A549 (cell line): ENCODE measurements at regions not wholly inside any gene's neighbourhood (a gene's known extent, or its start where the extent isn't known, plus 50 kb on each side); places are given as distances from the start of the nearest gene placed in this dataset.

ENCODE experiments used
- ATAC-seq, 2 experiments: fragments of 200-7000 bp in 1 of 2; fragments of >200 bp in 1 of 2; cut with Nextera tagmentation in 1 of 2; cut with Tn5 transposase in 1 of 2; 3 replicates each; pipeline versions ENCODE4 v1.8.0 to v1.9.1; 2018 to 2020; ENCODE audit warnings: mild to moderate bottlenecking in 1 of 2, moderate library complexity in 1 of 2
- CTCF ChIA-PET: fragments of 300-600 bp; sonication (Branson Sonifier 250); formaldehyde crosslinking; extraction: SDS; loops from one replicate; lab custom pipeline; 2021; ENCODE audit warnings: antibody characterized with exemption, inconsistent platforms; lab: Yijun Ruan, JAX
- POLR2A ChIA-PET: fragments of 350-600 bp; formaldehyde crosslinking; extraction: SDS; loops from one replicate; lab custom pipeline; 2021; ENCODE audit warnings: antibody characterized with exemption, inconsistent platforms; lab: Yijun Ruan, JAX
- DNase-seq, 2 experiments: peaks; one replicate each; pipeline versions ENCODE4 v3.0.0 to v3.0.0-alpha.2; 2011 to 2016; ENCODE audit warnings: low read depth in 1 of 2, low spot score in 1 of 2
- FAIRE-seq: peaks from 2 replicates; lab custom pipeline; 2011; peaks lifted over from hg19 to GRCh38; lab: Jason Lieb, UNC
- H3K27ac ChIP-seq, 2 experiments: fragments of >200 bp; sonication (Bioruptor Twin); formaldehyde crosslinking; 3 replicates each; pipeline ENCODE4 v1.5.1; 2016 to 2017
- H3K4me1 ChIP-seq: fragments of >200 bp; sonication (Bioruptor Twin); formaldehyde crosslinking; 3 replicates; pipeline ENCODE4 v1.6.1; 2016
- H3K4me2 ChIP-seq: fragments of >200 bp; sonication (Bioruptor Twin); formaldehyde crosslinking; 3 replicates; pipeline ENCODE4 v1.6.1; 2016
- H3K4me3 ChIP-seq: fragments of >200 bp; sonication (Bioruptor Twin); formaldehyde crosslinking; 3 replicates; pipeline ENCODE4 v1.5.1; 2016
- H3K9me3 ChIP-seq: fragments of >200 bp; sonication (Bioruptor Twin); formaldehyde crosslinking; 3 replicates; pipeline ENCODE4 v1.6.1; 2016
- BHLHE40 ChIP-seq: IDR thresholded peaks from 2 replicates; pipeline ENCODE4 v1.6.1; 2012; ENCODE audit warnings: low read depth, low read length, inconsistent platforms
- CHD2 ChIP-seq: fragments of 150-350 bp; IDR thresholded peaks from 2 replicates; pipeline ENCODE4 v1.6.1; 2014; ENCODE audit warnings: low read length; ENCODE audit not compliant: partially characterized antibody
- CHD4 ChIP-seq: fragments of 200-600 bp; sonication (generic); IDR thresholded peaks from 2 replicates; pipeline ENCODE4 v1.6.1; 2016; ENCODE audit warnings: antibody characterized with exemption, mild to moderate bottlenecking, borderline replicate concordance
- EP300 ChIP-seq, 2 experiments: fragments of >200 bp; sonication (Bioruptor Twin); formaldehyde crosslinking; IDR thresholded peaks; 2 replicates in 1 of 2; 3 replicates in 1 of 2; pipeline ENCODE4 v1.6.1; 2016 to 2017
- ESRRA ChIP-seq: fragments of 150-350 bp; IDR thresholded peaks from 2 replicates; pipeline ENCODE4 v1.6.1; 2014; ENCODE audit warnings: mild to moderate bottlenecking, low read length, borderline replicate concordance
- FOSL2 ChIP-seq, 2 experiments: fragments of 450-650 bp in 1 of 2; fragments of >200 bp in 1 of 2; sonication (Bioruptor Twin) in 1 of 2; formaldehyde crosslinking; IDR thresholded peaks; 2 replicates each; pipeline versions ENCODE4 v1.5.0 to v1.6.1; 2016 to 2020; ENCODE audit warnings: mild to moderate bottlenecking in 1 of 2, moderate library complexity in 1 of 2
- GATA3 ChIP-seq: IDR thresholded peaks from 2 replicates; pipeline ENCODE4 v1.6.1; 2012; ENCODE audit warnings: borderline replicate concordance
- HOXA7 ChIP-seq: fragments of 250-450 bp; sonication (Bioruptor Pico); IDR thresholded peaks from 2 replicates; pipeline ENCODE4 v1.5.0; 2020; ENCODE audit warnings: mild to moderate bottlenecking, moderate library complexity
- HOXB13 ChIP-seq: fragments of 250-450 bp; sonication (Bioruptor Pico); IDR thresholded peaks from 2 replicates; pipeline ENCODE4 v1.5.0; 2020; ENCODE audit warnings: low read depth, mild to moderate bottlenecking, moderate library complexity
- JUN ChIP-seq, 2 experiments: fragments of >200 bp; sonication (Bioruptor Twin); formaldehyde crosslinking; IDR thresholded peaks; 2 replicates in 1 of 2; 3 replicates in 1 of 2; pipeline ENCODE4 v1.6.1; 2016 to 2017
- KDM5A ChIP-seq: fragments of 200-600 bp; sonication (generic); IDR thresholded peaks from 2 replicates; pipeline ENCODE4 v1.6.1; 2016; ENCODE audit warnings: antibody characterized with exemption, mild to moderate bottlenecking
- MAFK ChIP-seq: fragments of 450-650 bp; IDR thresholded peaks from 2 replicates; pipeline ENCODE4 v1.6.1; 2014; ENCODE audit not compliant: partially characterized antibody
- MAZ ChIP-seq: fragments of 150-350 bp; IDR thresholded peaks from 2 replicates; pipeline ENCODE4 v1.6.1; 2014; ENCODE audit warnings: antibody characterized with exemption, low read depth, low read length, borderline replicate concordance
- NPAS2 ChIP-seq: fragments of 250-450 bp; sonication (Bioruptor Pico); IDR thresholded peaks from 2 replicates; pipeline ENCODE4 v1.8.0; 2022; ENCODE audit warnings: mild to moderate bottlenecking, moderate library complexity, borderline replicate concordance
- NR3C1 ChIP-seq: fragments of >200 bp; sonication (Bioruptor Twin); formaldehyde crosslinking; IDR thresholded peaks from 3 replicates; pipeline ENCODE4 v1.6.1; 2017
- PHF8 ChIP-seq: fragments of 200-600 bp; sonication (generic); IDR thresholded peaks from 2 replicates; pipeline ENCODE4 v1.6.1; 2016; ENCODE audit warnings: low read depth, mild to moderate bottlenecking, antibody characterized with exemption, moderate library complexity, borderline replicate concordance
- RARB ChIP-seq: fragments of 250-450 bp; sonication (Bioruptor Pico); IDR thresholded peaks from 2 replicates; pipeline ENCODE4 v1.8.0; 2021; ENCODE audit warnings: mild to moderate bottlenecking, moderate library complexity
- SMC3 ChIP-seq: fragments of >200 bp; sonication (Bioruptor Twin); formaldehyde crosslinking; IDR thresholded peaks from 3 replicates; pipeline ENCODE4 v1.6.1; 2018; ENCODE audit warnings: inconsistent platforms
- SREBF2 ChIP-seq: fragments of 450-650 bp; IDR thresholded peaks from 2 replicates; pipeline ENCODE4 v1.6.1; 2014; ENCODE audit warnings: mild to moderate bottlenecking, moderate library complexity
- TFCP2L1 ChIP-seq: fragments of 250-450 bp; sonication (Bioruptor Pico); IDR thresholded peaks from 2 replicates; pipeline ENCODE4 v1.5.0; 2021; ENCODE audit warnings: mild to moderate bottlenecking
- TP53 ChIP-seq: fragments of 250-450 bp; sonication (Bioruptor Pico); IDR thresholded peaks from 2 replicates; pipeline ENCODE4 v1.5.0; 2021; ENCODE audit warnings: mild to moderate bottlenecking, moderate library complexity
- ZC3H11A ChIP-seq: fragments of 450-650 bp; IDR thresholded peaks from 2 replicates; pipeline ENCODE4 v1.6.1; 2014; ENCODE audit warnings: antibody characterized with exemption, mild to moderate bottlenecking
- ZFP36 ChIP-seq: fragments of 450-650 bp; IDR thresholded peaks from 2 replicates; pipeline ENCODE4 v1.6.1; 2014; ENCODE audit warnings: borderline replicate concordance; ENCODE audit not compliant: partially characterized antibody
- ZNF302 ChIP-seq: fragments of 250-450 bp; sonication (Bioruptor Pico); IDR thresholded peaks from 2 replicates; pipeline ENCODE4 v1.9.0; 2021; ENCODE audit warnings: inconsistent platforms, mild to moderate bottlenecking, moderate library complexity
- WGBS: methylation state at CpG from one replicate; pipeline ENCODE4 v1.1.6; 2017; ENCODE audit errors: missing lambda C conversion rate; 5-methylcytosine and 5-hydroxymethylcytosine counted together
- TF ChIP-seq, protein P1 (sequence below): fragments of 450-650 bp; IDR thresholded peaks from 2 replicates; pipeline ENCODE4 v1.6.1; 2014; ENCODE audit warnings: antibody characterized with exemption
- TF ChIP-seq, protein P2 (sequence below): fragments of 250-450 bp; sonication (Bioruptor Pico); IDR thresholded peaks from 2 replicates; pipeline ENCODE4 v1.5.0; 2020; ENCODE audit warnings: low read depth, mild to moderate bottlenecking, moderate library complexity
- TF ChIP-seq, protein P3 (sequence below): fragments of >200 bp; sonication (Bioruptor Twin); formaldehyde crosslinking; IDR thresholded peaks from 3 replicates; pipeline ENCODE4 v1.6.1; 2016
- TF ChIP-seq, protein P4 (sequence below): fragments of 250-450 bp; sonication (Bioruptor Pico); IDR thresholded peaks from 2 replicates; pipeline ENCODE4 v1.5.0; 2021; ENCODE audit warnings: mild to moderate bottlenecking, moderate library complexity, borderline replicate concordance
- TF ChIP-seq, protein P5 (sequence below): IDR thresholded peaks from 2 replicates; pipeline ENCODE4 v1.6.1; 2012; ENCODE audit warnings: low read depth, borderline replicate concordance

DNA sequence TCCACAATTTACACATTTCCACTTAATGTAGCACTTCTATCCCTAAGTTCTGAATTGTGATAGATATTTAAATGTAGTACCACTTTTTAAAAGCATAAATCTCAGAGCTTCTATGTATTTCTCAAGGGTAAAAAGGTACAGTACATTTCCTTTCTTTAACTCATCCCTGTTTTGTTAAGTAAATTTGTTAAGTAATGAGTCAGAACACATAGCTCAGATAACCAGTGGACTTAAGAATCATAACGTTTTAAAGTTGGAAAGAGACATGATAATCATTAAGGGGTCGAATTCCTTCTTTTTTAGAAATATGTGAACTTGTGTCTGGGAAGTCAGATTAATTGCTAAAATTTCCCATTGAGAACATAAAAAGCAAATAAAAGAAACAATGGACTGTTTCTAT lies 810.2 kb upstream of the NUDT12 start:
- no peak for FAIRE-seq

DNA sequence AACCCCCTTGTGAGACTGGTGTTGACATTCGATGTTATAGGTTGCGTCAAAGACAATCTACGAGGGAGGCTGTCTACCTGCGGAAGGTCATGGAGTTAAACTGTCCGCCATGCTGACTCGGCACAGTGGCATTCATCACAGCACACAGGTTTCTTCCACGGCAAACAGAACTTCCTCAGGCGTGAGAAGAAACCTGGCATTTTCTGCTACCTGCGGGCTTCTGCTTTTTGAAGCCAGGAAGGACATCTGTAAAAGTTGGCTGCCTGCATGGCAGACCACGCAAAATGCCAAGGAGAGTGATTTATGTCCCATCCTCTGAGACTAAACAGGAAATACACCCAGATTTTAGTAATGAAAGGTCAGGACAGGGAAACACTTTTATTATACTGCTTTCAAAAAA lies 809.8 kb upstream of the NUDT12 start:
- Histone ChIP-seq H3K4me1 (no peaks in the 10 kb centered on the region), H3K9me3 (no peaks in the 10 kb centered on the region), H3K27ac (no peak overlapping the region; a peak in 1 of 6 replicates), H3K4me2 (peak overlapping the region; percentile 45; the same call in 2 of the 3 replicates), H3K4me3 (no peak overlapping the region)
- 38% methylated on average over 10 of the region's 10 CpGs for WGBS
- FAIRE-seq (no peak), DNase-seq (peak in 1 of 2 experiments; percentile 9), ATAC-seq (no peak)
- ChIA-PET CTCF (no interaction called here), POLR2A (no interaction called here)
- no peak for TF ChIP-seq SMC3
- peak; percentile 21 for TF ChIP-seq MAFK
- no peak for TF ChIP-seq EP300 (IDR thresholded peaks at IDR 0.05)
- no peak for TF ChIP-seq ZC3H11A

More for the DNA sequence above, 810.2 kb upstream of the NUDT12 start:
- Histone ChIP-seq H3K4me2 (peak overlapping the region; percentile 45; the same call in 2 of the 3 replicates), H3K27ac (no peak overlapping the region), H3K9me3 (no peaks in the 10 kb centered on the region), H3K4me3 (no peak overlapping the region), H3K4me1 (no peaks in the 10 kb centered on the region)
- ChIA-PET CTCF (no interaction called here), POLR2A (no interaction called here)
- 0% methylated on average over 2 of the region's 2 CpGs for WGBS
- DNase-seq (no peak), ATAC-seq (no peak)
- no peak for TF ChIP-seq TP53
- TF ChIP-seq BHLHE40, result no peak
- no peak for TF ChIP-seq SMC3
- TF ChIP-seq MAFK, result no peak
- TF ChIP-seq, protein P1, sequence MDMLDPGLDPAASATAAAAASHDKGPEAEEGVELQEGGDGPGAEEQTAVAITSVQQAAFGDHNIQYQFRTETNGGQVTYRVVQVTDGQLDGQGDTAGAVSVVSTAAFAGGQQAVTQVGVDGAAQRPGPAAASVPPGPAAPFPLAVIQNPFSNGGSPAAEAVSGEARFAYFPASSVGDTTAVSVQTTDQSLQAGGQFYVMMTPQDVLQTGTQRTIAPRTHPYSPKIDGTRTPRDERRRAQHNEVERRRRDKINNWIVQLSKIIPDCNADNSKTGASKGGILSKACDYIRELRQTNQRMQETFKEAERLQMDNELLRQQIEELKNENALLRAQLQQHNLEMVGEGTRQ, result no peak
- no peak for TF ChIP-seq NPAS2 (CRISPR knock-in tag)
- TF ChIP-seq, protein P2, sequence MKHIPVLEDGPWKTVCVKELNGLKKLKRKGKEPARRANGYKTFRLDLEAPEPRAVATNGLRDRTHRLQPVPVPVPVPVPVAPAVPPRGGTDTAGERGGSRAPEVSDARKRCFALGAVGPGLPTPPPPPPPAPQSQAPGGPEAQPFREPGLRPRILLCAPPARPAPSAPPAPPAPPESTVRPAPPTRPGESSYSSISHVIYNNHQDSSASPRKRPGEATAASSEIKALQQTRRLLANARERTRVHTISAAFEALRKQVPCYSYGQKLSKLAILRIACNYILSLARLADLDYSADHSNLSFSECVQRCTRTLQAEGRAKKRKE, result no peak
- TF ChIP-seq GATA3, result no peak
- TF ChIP-seq ZFP36, result no peak
- TF ChIP-seq ESRRA, result no peak
- TF ChIP-seq ZNF302 (CRISPR knock-in tag), result no peak
- no peak for TF ChIP-seq TFCP2L1
- TF ChIP-seq, protein P3, sequence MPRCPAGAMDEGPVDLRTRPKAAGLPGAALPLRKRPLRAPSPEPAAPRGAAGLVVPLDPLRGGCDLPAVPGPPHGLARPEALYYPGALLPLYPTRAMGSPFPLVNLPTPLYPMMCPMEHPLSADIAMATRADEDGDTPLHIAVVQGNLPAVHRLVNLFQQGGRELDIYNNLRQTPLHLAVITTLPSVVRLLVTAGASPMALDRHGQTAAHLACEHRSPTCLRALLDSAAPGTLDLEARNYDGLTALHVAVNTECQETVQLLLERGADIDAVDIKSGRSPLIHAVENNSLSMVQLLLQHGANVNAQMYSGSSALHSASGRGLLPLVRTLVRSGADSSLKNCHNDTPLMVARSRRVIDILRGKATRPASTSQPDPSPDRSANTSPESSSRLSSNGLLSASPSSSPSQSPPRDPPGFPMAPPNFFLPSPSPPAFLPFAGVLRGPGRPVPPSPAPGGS, result no peak
- TF ChIP-seq CHD2, result no peak
- TF ChIP-seq HOXB13 (CRISPR knock-in tag), result no peak
- no peak for TF ChIP-seq HOXA7 (CRISPR knock-in tag)
- TF ChIP-seq, protein P4, sequence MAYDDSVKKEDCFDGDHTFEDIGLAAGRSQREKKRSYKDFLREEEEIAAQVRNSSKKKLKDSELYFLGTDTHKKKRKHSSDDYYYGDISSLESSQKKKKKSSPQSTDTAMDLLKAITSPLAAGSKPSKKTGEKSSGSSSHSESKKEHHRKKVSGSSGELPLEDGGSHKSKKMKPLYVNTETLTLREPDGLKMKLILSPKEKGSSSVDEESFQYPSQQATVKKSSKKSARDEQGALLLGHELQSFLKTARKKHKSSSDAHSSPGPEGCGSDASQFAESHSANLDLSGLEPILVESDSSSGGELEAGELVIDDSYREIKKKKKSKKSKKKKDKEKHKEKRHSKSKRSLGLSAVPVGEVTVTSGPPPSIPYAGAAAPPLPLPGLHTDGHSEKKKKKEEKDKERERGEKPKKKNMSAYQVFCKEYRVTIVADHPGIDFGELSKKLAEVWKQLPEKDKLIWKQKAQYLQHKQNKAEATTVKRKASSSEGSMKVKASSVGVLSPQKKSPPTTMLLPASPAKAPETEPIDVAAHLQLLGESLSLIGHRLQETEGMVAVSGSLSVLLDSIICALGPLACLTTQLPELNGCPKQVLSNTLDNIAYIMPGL, result no peak
- no peak for TF ChIP-seq PHF8

DNA sequence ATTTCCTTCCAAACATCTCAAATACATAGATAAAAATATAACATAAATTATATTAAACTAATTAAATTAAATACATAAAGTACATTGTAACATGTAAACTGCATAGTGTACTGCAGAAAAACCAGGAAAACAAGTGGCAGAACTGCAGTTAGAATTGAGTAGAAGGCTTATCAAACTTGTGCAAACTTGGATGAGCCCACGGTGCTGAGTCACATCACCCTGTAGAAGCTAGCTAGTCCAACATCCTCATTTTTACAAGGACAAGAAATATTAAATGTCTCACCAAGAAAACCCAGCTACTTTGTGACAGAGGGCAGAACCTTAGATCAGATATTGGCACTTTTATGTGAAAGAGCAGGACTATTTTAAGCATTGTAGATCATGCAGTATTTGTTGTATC lies 807.9 kb upstream of the NUDT12 start:
- H3K9me3 ChIP-seq, result no peaks in the 10 kb centered on the region
- ChIA-PET POLR2A (no interaction called here), CTCF (no interaction called here)
- FAIRE-seq (no peak), ATAC-seq (no peak), DNase-seq (no peak)
- WGBS, result 23% methylated on average over 1 of the region's 1 CpG
- H3K27ac ChIP-seq, result no peak overlapping the region
- no peaks in the 10 kb centered on the region for H3K4me1 ChIP-seq
- no peak for TF ChIP-seq CHD4
- TF ChIP-seq KDM5A, result no peak
- no peak for TF ChIP-seq ZFP36
- TF ChIP-seq RARB (CRISPR knock-in tag), result no peak
- TF ChIP-seq SREBF2, result no peak
- no peak for TF ChIP-seq NR3C1
- TF ChIP-seq GATA3, result no peak
- TF ChIP-seq JUN (IDR thresholded peaks at IDR 0.05), result no peak
- no peak for TF ChIP-seq MAZ
- TF ChIP-seq, protein P5, sequence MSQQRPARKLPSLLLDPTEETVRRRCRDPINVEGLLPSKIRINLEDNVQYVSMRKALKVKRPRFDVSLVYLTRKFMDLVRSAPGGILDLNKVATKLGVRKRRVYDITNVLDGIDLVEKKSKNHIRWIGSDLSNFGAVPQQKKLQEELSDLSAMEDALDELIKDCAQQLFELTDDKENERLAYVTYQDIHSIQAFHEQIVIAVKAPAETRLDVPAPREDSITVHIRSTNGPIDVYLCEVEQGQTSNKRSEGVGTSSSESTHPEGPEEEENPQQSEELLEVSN, result no peak
- no peak for TF ChIP-seq FOSL2 (IDR thresholded peaks at IDR 0.05)
- TF ChIP-seq FOSL2 (CRISPR knock-in tag; IDR thresholded peaks at IDR 0.05), result no peak
- no peak for TF ChIP-seq TP53
- no peak for TF ChIP-seq BHLHE40
- H3K4me2 ChIP-seq, result no peak overlapping the region
- H3K4me3 ChIP-seq, result no peak overlapping the region
